HUDEP-2 (cell line): ENCODE measurements at regions not wholly inside any gene's neighbourhood (a gene's known extent, or its start where the extent isn't known, plus 50 kb on each side); places are given as distances from the start of the nearest gene placed in this dataset.

Experiments
- DNase-seq, 76 experiments: peaks; one replicate each; lab custom pipeline; 2025; ENCODE audit not compliant: unreplicated experiment in 76 of 76; lab: John Stamatoyannopoulos, UW

GRCh38 chr13:76035711-76036110 lies 399.6 kb downstream of the LMO7 start:
- DNase-seq = no peak

- peak in 1 of 76 experiments; percentile 24 for DNase-seq
These were observed 393.6 kb downstream of the LMO7 start for GRCh38 chr13:76029706-76030105.

- DNase-seq = peak in 69 of 76 experiments; percentile 3 to 87 (median 59)
These were observed 393.0 kb downstream of the LMO7 start for GRCh38 chr13:76029088-76029487.

GRCh38 chr13:76027131-76027530 lies 391.0 kb downstream of the LMO7 start:
- no peak for DNase-seq

GRCh38 chr13:76025392-76025791 lies 389.3 kb downstream of the LMO7 start:
- no peak for DNase-seq

- no peak for DNase-seq
These were observed 388.0 kb downstream of the LMO7 start for GRCh38 chr13:76024151-76024550.

- DNase-seq = no peak
These were observed 387.5 kb downstream of the LMO7 start for GRCh38 chr13:76023652-76024051.

- no peak for DNase-seq
These were observed 384.4 kb downstream of the LMO7 start for GRCh38 chr13:76020421-76020955.

GRCh38 chr13:76019421-76020044 lies 383.4 kb downstream of the LMO7 start:
- DNase-seq = peak in 8 of 76 experiments; percentile 1 to 18 (median 3)

- DNase-seq = no peak
These were observed 381.9 kb downstream of the LMO7 start for GRCh38 chr13:76017861-76018556.

GRCh38 chr13:76016799-76017400 lies 380.8 kb downstream of the LMO7 start:
- DNase-seq = peak in 31 of 76 experiments; percentile 1 to 49 (median 22)

- DNase-seq = no peak
These were observed 378.5 kb downstream of the LMO7 start for GRCh38 chr13:76014406-76015318.

- DNase-seq = no peak
These were observed 376.1 kb downstream of the LMO7 start for GRCh38 chr13:76012091-76012721.

- DNase-seq = no peak
These were observed 373.2 kb downstream of the LMO7 start for GRCh38 chr13:76009267-76009890.

- no peak for DNase-seq
These were observed 368.3 kb downstream of the LMO7 start for GRCh38 chr13:76004416-76004815.

- peak in 3 of 76 experiments; percentile 1 to 8 (median 3) for DNase-seq
These were observed 364.0 kb downstream of the LMO7 start for GRCh38 chr13:76000131-76000530.

- DNase-seq = no peak
These were observed 360.5 kb downstream of the LMO7 start for GRCh38 chr13:75996582-75996981.

GRCh38 chr13:75995966-75996365 lies 359.8 kb downstream of the LMO7 start:
- no peak for DNase-seq

GRCh38 chr13:75993823-75994222 lies 357.7 kb downstream of the LMO7 start:
- DNase-seq = no peak

GRCh38 chr13:75993241-75993640 lies 357.1 kb downstream of the LMO7 start:
- no peak for DNase-seq
